HEK293T (cell line): ENCODE measurements at regions not wholly inside any gene's neighbourhood (a gene's known extent, or its start where the extent isn't known, plus 50 kb on each side); places are given as distances from the start of the nearest gene placed in this dataset.

Source experiments
- CTCF ChIA-PET: fragments of 350-600 bp; formaldehyde crosslinking; extraction: SDS; loops from one replicate; lab custom pipeline; 2021; ENCODE audit warnings: antibody characterized with exemption, inconsistent platforms; lab: Yijun Ruan, JAX
- POLR2A ChIA-PET: fragments of 350-600 bp; formaldehyde crosslinking; extraction: SDS; loops from one replicate; lab custom pipeline; 2020; ENCODE audit warnings: antibody characterized with exemption, inconsistent platforms; lab: Yijun Ruan, JAX
- DNase-seq: peaks from one replicate; pipeline ENCODE4 v3.0.0; 2012; ENCODE audit warnings: mixed read lengths; ENCODE audit errors: extremely low spot score
- ARNT ChIP-seq: fragments of 450-650 bp; IDR thresholded peaks from 2 replicates; pipeline ENCODE4 v1.6.1; 2017; ENCODE audit warnings: mild to moderate bottlenecking
- BHLHE40 ChIP-seq: fragments of 450-650 bp; IDR thresholded peaks from 2 replicates; pipeline ENCODE4 v1.6.1; 2016; ENCODE audit warnings: mild to moderate bottlenecking, moderate library complexity, borderline replicate concordance
- CTBP1 ChIP-seq: fragments of 450-650 bp; IDR thresholded peaks from 2 replicates; pipeline ENCODE4 v1.6.1; 2016; ENCODE audit warnings: borderline replicate concordance
- ELF4 ChIP-seq: fragments of 450-650 bp; IDR thresholded peaks from 2 replicates; pipeline ENCODE4 v1.6.1; 2017; ENCODE audit warnings: antibody characterized with exemption
- FOXA1 ChIP-seq: fragments of 450-650 bp; IDR thresholded peaks from 2 replicates; pipeline ENCODE4 v1.6.1; 2016; ENCODE audit warnings: mild to moderate bottlenecking
- FOXK2 ChIP-seq: fragments of 450-650 bp; IDR thresholded peaks from 2 replicates; pipeline ENCODE4 v1.6.1; 2016; ENCODE audit warnings: mild to moderate bottlenecking
- FOXM1 ChIP-seq: fragments of 450-650 bp; IDR thresholded peaks from 2 replicates; pipeline ENCODE4 v1.6.1; 2017; ENCODE audit warnings: mild to moderate bottlenecking, borderline replicate concordance
- HDGF ChIP-seq: fragments of 450-650 bp; IDR thresholded peaks from 2 replicates; pipeline ENCODE4 v1.6.1; 2017; ENCODE audit warnings: antibody characterized with exemption, borderline replicate concordance
- L3MBTL2 ChIP-seq: fragments of 450-650 bp; conservative IDR thresholded peaks from 2 replicates; pipeline ENCODE4 v1.6.1; 2016; ENCODE audit warnings: mild to moderate bottlenecking
- LEF1 ChIP-seq: fragments of 450-650 bp; IDR thresholded peaks from 2 replicates; pipeline ENCODE4 v1.6.1; 2017; ENCODE audit warnings: mild to moderate bottlenecking, borderline replicate concordance
- NFRKB ChIP-seq: fragments of 450-650 bp; IDR thresholded peaks from 2 replicates; pipeline ENCODE4 v1.6.1; 2016; ENCODE audit warnings: mild to moderate bottlenecking, moderate library complexity
- PKNOX1 ChIP-seq: fragments of 450-650 bp; IDR thresholded peaks from 2 replicates; pipeline ENCODE4 v1.6.1; 2016
- SP1 ChIP-seq: fragments of 450-650 bp; IDR thresholded peaks from 2 replicates; pipeline ENCODE4 v1.6.1; 2017
- SUZ12 ChIP-seq: fragments of 450-650 bp; IDR thresholded peaks from 2 replicates; pipeline ENCODE4 v1.6.1; 2016; ENCODE audit warnings: mild to moderate bottlenecking
- TARDBP ChIP-seq: fragments of 450-650 bp; IDR thresholded peaks from 2 replicates; pipeline ENCODE4 v1.6.1; 2016
- ZNF384 ChIP-seq: fragments of 450-650 bp; IDR thresholded peaks from 2 replicates; pipeline ENCODE4 v1.6.1; 2016

- ChIA-PET POLR2A (no interaction called here), CTCF (no interaction called here)
- no peak for DNase-seq
Measured at GRCh38 chr2:105645031-105645937, 99.4 kb upstream of the NCK2 start.

GRCh38 chr2:105644174-105644980 is 100.3 kb upstream of the NCK2 start:
- no peak for DNase-seq
- CTCF ChIA-PET = no interaction called here
- TF ChIP-seq L3MBTL2 (no peak), ELF4 (no peak), CTBP1 (no peak), FOXK2 (no peak), LEF1 (no peak), ZNF384 (no peak), PKNOX1 (no peak), SUZ12 (no peak), NFRKB (no peak), SP1 (no peak), HDGF (no peak), BHLHE40 (no peak), FOXM1 (no peak), TARDBP (no peak)
- POLR2A ChIA-PET = no interaction called here

More at GRCh38 chr2:105645031-105645937, 99.4 kb upstream of the NCK2 start:
- TF ChIP-seq ARNT = no peak
- TF ChIP-seq HDGF = no peak
- TF ChIP-seq CTBP1 = no peak
- no peak for TF ChIP-seq PKNOX1
- TF ChIP-seq FOXA1 = no peak
- no peak for TF ChIP-seq LEF1
- no peak for TF ChIP-seq SUZ12
- no peak for TF ChIP-seq NFRKB
- no peak for TF ChIP-seq FOXK2
- no peak for TF ChIP-seq BHLHE40
- TF ChIP-seq FOXM1 = no peak
- TF ChIP-seq SP1 = no peak

- ChIA-PET POLR2A (no interaction called here), CTCF (no interaction called here)
- TF ChIP-seq ELF4 = no peak
- TF ChIP-seq BHLHE40 = no peak
- no peak for TF ChIP-seq FOXA1
- no peak for TF ChIP-seq ARNT
- TF ChIP-seq FOXK2 = no peak
- no peak for TF ChIP-seq TARDBP
- TF ChIP-seq CTBP1 = no peak
- TF ChIP-seq NFRKB = no peak
- TF ChIP-seq ZNF384 = no peak
- no peak for TF ChIP-seq LEF1
- TF ChIP-seq FOXM1 = no peak
- no peak for TF ChIP-seq SUZ12
- TF ChIP-seq PKNOX1 = no peak
- no peak for TF ChIP-seq SP1
- no peak for TF ChIP-seq L3MBTL2
- no peak for TF ChIP-seq HDGF
- no peak for DNase-seq
Measured at GRCh38 chr2:105643405-105644173, 101.1 kb upstream of the NCK2 start.

DNA sequence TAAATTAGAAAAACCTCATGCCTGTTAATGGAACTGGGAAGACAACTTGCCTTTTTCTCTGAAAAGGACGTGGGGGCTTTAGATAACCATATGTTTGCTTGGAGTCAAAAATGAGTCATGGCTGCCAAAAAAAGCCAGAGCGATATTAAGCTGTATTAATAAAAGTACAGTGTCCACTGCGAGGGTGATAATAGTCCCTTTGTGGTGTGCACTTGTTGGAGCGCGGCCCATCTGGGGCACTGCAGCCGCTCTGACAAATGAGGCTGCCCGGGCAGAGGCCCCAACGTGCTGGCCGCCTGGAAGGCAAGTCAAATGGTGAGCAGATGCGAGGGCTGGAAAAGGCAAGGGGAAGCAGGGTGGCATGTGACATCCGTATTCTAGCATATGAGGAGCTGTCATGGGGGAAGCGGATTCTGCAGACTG is 103.3 kb upstream of the NCK2 start:
- ChIA-PET CTCF (no interaction called here), POLR2A (no interaction called here)
- DNase-seq = no peak
- no peak for TF ChIP-seq CTBP1

- CTCF ChIA-PET = no interaction called here
Measured at GRCh38 chr2:105640246-105640645, 104.5 kb upstream of the NCK2 start.

More at GRCh38 chr2:105640246-105640645, 104.5 kb upstream of the NCK2 start:
- DNase-seq = no peak
- POLR2A ChIA-PET = no interaction called here
- TF ChIP-seq BHLHE40 (no peak), SUZ12 (no peak), TARDBP (no peak), FOXA1 (no peak), FOXM1 (no peak), HDGF (no peak), CTBP1 (no peak), L3MBTL2 (no peak), LEF1 (no peak), ZNF384 (no peak)
